NB4 (cell line): ENCODE measurements at regions not wholly inside any gene's neighbourhood (a gene's known extent, or its start where the extent isn't known, plus 50 kb on each side); places are given as distances from the start of the nearest gene placed in this dataset.

Source experiments
- MYC ChIP-seq: IDR thresholded peaks from 2 replicates; pipeline ENCODE4 v1.6.1; 2011; ENCODE audit warnings: low read depth, low read length
- POLR2A ChIP-seq: IDR thresholded peaks from 2 replicates; pipeline ENCODE4 v1.6.1; 2011; ENCODE audit warnings: mild to moderate bottlenecking; ENCODE audit not compliant: insufficient read length; ENCODE audit errors: extremely low read depth
- TF ChIP-seq, protein P1 (sequence below): IDR thresholded peaks from one replicate; pipeline ENCODE4 v1.5.1; 2012; ENCODE audit warnings: low read depth, low read length
- TF ChIP-seq, protein P2 (sequence below): IDR thresholded peaks from 2 replicates; pipeline ENCODE4 v1.6.1; 2011; ENCODE audit warnings: low read depth, low read length

DNA sequence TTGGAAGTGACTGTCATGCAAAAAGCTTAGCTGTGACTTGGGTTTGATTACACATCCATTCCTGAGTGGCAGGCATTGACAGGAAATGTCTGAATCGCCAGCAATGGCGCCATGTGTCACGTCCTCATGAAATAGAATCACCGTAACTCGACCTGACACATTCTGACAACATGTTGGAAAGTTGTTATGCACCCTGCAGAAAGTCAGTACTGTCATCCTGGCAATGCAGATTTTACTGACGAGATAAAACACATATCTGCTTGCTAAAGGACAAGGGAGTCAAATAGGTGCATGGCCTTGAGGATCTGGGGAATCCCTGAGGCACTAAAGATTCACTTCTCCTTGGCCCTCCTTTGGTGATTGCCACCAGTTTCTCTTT, 344.2 kb downstream of the SPATA31D1 start:
- TF ChIP-seq POLR2A (no peak), MYC (no peak)
- TF ChIP-seq, protein P1, sequence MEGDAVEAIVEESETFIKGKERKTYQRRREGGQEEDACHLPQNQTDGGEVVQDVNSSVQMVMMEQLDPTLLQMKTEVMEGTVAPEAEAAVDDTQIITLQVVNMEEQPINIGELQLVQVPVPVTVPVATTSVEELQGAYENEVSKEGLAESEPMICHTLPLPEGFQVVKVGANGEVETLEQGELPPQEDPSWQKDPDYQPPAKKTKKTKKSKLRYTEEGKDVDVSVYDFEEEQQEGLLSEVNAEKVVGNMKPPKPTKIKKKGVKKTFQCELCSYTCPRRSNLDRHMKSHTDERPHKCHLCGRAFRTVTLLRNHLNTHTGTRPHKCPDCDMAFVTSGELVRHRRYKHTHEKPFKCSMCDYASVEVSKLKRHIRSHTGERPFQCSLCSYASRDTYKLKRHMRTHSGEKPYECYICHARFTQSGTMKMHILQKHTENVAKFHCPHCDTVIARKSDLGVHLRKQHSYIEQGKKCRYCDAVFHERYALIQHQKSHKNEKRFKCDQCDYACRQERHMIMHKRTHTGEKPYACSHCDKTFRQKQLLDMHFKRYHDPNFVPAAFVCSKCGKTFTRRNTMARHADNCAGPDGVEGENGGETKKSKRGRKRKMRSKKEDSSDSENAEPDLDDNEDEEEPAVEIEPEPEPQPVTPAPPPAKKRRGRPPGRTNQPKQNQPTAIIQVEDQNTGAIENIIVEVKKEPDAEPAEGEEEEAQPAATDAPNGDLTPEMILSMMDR: no peak
- TF ChIP-seq, protein P2, sequence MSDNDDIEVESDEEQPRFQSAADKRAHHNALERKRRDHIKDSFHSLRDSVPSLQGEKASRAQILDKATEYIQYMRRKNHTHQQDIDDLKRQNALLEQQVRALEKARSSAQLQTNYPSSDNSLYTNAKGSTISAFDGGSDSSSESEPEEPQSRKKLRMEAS: no peak
